GM21529 (cell line): ENCODE measurements at regions not wholly inside any gene's neighbourhood (a gene's known extent, or its start where the extent isn't known, plus 50 kb on each side); places are given as distances from the start of the nearest gene placed in this dataset.
"Not testable (repeated sequence)": the region's sequence is repeated elsewhere in the genome, so short reads cannot be mapped to it uniquely, and the experiment has no call there.

Experiments
- ATAC-seq: cut with Tn5 transposase; IDR thresholded peaks from one replicate; pipeline ENCODE4 v1.9.1; 2021; ENCODE audit not compliant: unreplicated experiment

- no peak for ATAC-seq
These were observed 560.0 kb downstream of the C6orf118 start for GRCh38 chr6:164749221-164750064.

- ATAC-seq: no peak
These were observed 565.1 kb downstream of the C6orf118 start for GRCh38 chr6:164744301-164744700.

- no peak for ATAC-seq
These were observed 567.4 kb downstream of the C6orf118 start for GRCh38 chr6:164741938-164742451.

GRCh38 chr6:164736090-164736489, 573.3 kb downstream of the C6orf118 start:
- not testable (repeated sequence) for ATAC-seq

GRCh38 chr6:164731539-164731938, 577.9 kb downstream of the C6orf118 start:
- no peak for ATAC-seq

- ATAC-seq: no peak
These were observed 587.9 kb downstream of the C6orf118 start for GRCh38 chr6:164721460-164721859.

GRCh38 chr6:164700497-164700896, 608.9 kb downstream of the C6orf118 start:
- ATAC-seq: no peak

- no peak for ATAC-seq
These were observed 613.5 kb downstream of the C6orf118 start for GRCh38 chr6:164695896-164696295.

- no peak for ATAC-seq
These were observed 615.0 kb downstream of the C6orf118 start for GRCh38 chr6:164694386-164694785.

- no peak for ATAC-seq
These were observed 615.5 kb downstream of the C6orf118 start for GRCh38 chr6:164693944-164694343.

GRCh38 chr6:164692772-164693510, 616.5 kb downstream of the C6orf118 start:
- no peak for ATAC-seq

GRCh38 chr6:164690702-164691500, 618.5 kb downstream of the C6orf118 start:
- ATAC-seq: no peak

- no peak for ATAC-seq
These were observed 619.2 kb downstream of the C6orf118 start for GRCh38 chr6:164690241-164690640.

GRCh38 chr6:164665328-164665727, 644.1 kb downstream of the C6orf118 start:
- no peak for ATAC-seq

- ATAC-seq: no peak
These were observed 645.8 kb downstream of the C6orf118 start for GRCh38 chr6:164663634-164664033.

GRCh38 chr6:164661716-164662115, 647.7 kb downstream of the C6orf118 start:
- no peak for ATAC-seq

GRCh38 chr6:164660781-164661180, 648.6 kb downstream of the C6orf118 start:
- ATAC-seq: no peak

GRCh38 chr6:164640956-164641355, 668.4 kb downstream of the C6orf118 start:
- ATAC-seq: no peak

GRCh38 chr6:164628302-164628931, 681.0 kb downstream of the C6orf118 start:
- ATAC-seq: no peak

GRCh38 chr6:164616917-164617524, 692.4 kb downstream of the C6orf118 start:
- no peak for ATAC-seq
